Keratinocyte (primary cell): ENCODE measurements at regions not wholly inside any gene's neighbourhood (a gene's known extent, or its start where the extent isn't known, plus 50 kb on each side); places are given as distances from the start of the nearest gene placed in this dataset.

Experiments
- DNase-seq: peaks from one replicate; pipeline ENCODE4 v3.0.0-alpha.2; 2011; ENCODE audit warnings: low read depth, missing footprints, low spot score
- FAIRE-seq: peaks from 2 replicates; lab custom pipeline; 2011; peaks lifted over from hg19 to GRCh38; lab: Jason Lieb, UNC
- H2AFZ ChIP-seq: 2 replicates; pipeline ENCODE4 v1.6.0; 2012; ENCODE audit warnings: low read length, control low read depth, inconsistent platforms; ENCODE audit not compliant: control insufficient read depth
- H3K27ac ChIP-seq: 2 replicates; pipeline ENCODE4 v1.5.1; 2011; ENCODE audit warnings: low read length; ENCODE audit not compliant: control insufficient read depth, insufficient read depth
- H3K27me3 ChIP-seq: 3 replicates; pipeline ENCODE4 v1.6.0; 2011; ENCODE audit warnings: low read length; ENCODE audit not compliant: control insufficient read depth, insufficient read depth; ENCODE audit errors: extremely low read depth
- H3K36me3 ChIP-seq, 2 experiments: 2 replicates in 1 of 2; 3 replicates in 1 of 2; pipeline ENCODE4 v1.5.1; 2011; ENCODE audit warnings: low read length in 2 of 2, mild to moderate bottlenecking in 1 of 2; ENCODE audit not compliant: control insufficient read depth in 2 of 2, insufficient read depth in 2 of 2; ENCODE audit errors: extremely low read depth in 1 of 2
- H3K4me1 ChIP-seq: 3 replicates; pipeline ENCODE4 v1.5.1; 2011; ENCODE audit warnings: low read length; ENCODE audit not compliant: control insufficient read depth, insufficient read depth; ENCODE audit errors: extremely low read depth
- H3K4me2 ChIP-seq: 3 replicates; pipeline ENCODE4 v1.6.0; 2011; ENCODE audit warnings: low read depth, low read length; ENCODE audit not compliant: control insufficient read depth, insufficient read depth; ENCODE audit errors: extremely low read depth
- H3K4me3 ChIP-seq, 3 experiments: fragments of 200-600 bp in 1 of 3; sonication (generic) in 1 of 3; 2 replicates in 2 of 3; 3 replicates in 1 of 3; pipeline ENCODE4 v1.5.1; 2011 to 2016; ENCODE audit warnings: low read length in 3 of 3, mild to moderate bottlenecking in 3 of 3, control low read depth in 2 of 3, inconsistent platforms in 1 of 3, low read depth in 1 of 3, mixed read lengths in 1 of 3, mixed run types in 1 of 3, moderate library complexity in 1 of 3; ENCODE audit not compliant: control insufficient read depth in 2 of 3, insufficient read depth in 2 of 3; ENCODE audit errors: extremely low read depth in 1 of 3
- H3K79me2 ChIP-seq: 2 replicates; pipeline ENCODE4 v1.6.0; 2012; ENCODE audit warnings: low read length; ENCODE audit not compliant: control insufficient read depth, insufficient read depth
- H3K9ac ChIP-seq: 3 replicates; pipeline ENCODE4 v1.6.0; 2011; ENCODE audit warnings: low read length; ENCODE audit not compliant: control insufficient read depth, insufficient read depth; ENCODE audit errors: extremely low read depth
- H3K9me1 ChIP-seq: 3 replicates; pipeline ENCODE4 v1.6.0; 2011; ENCODE audit warnings: low read length; ENCODE audit not compliant: control insufficient read depth, insufficient read depth; ENCODE audit errors: extremely low read depth
- H3K9me3 ChIP-seq: 2 replicates; pipeline ENCODE4 v1.5.1; 2012; ENCODE audit warnings: low read depth, low read length; ENCODE audit not compliant: control insufficient read depth
- H4K20me1 ChIP-seq: 3 replicates; pipeline ENCODE4 v1.6.0; 2011; ENCODE audit warnings: low read length; ENCODE audit not compliant: control insufficient read depth, insufficient read depth; ENCODE audit errors: extremely low read depth
- EZH2 ChIP-seq: IDR thresholded peaks from one replicate; pipeline ENCODE4 v1.6.1; 2012; ENCODE audit warnings: inconsistent platforms, mild to moderate bottlenecking, low read length, moderate library complexity
- dilution Hi-C: fragments of 300-500 bp; cut with MboI; formaldehyde crosslinking; loops from one replicate; pipeline ENCODE4 v1.7.0; 2020; ENCODE audit warnings: low sequenced_read_pairs; ENCODE audit not compliant: extremely low pct_ligation_motif_present
- TF ChIP-seq, protein P1 (sequence below), 3 experiments: IDR thresholded peaks in 1 of 3; conservative IDR thresholded peaks in 1 of 3; optimal IDR thresholded peaks in 1 of 3; 2 replicates in 2 of 3; 3 replicates in 1 of 3; pipeline versions ENCODE3 to v1.5.1; 2011; ENCODE audit warnings: low read length in 3 of 3, mild to moderate bottlenecking in 3 of 3, moderate library complexity in 2 of 3, control low read depth in 1 of 3, inconsistent platforms in 1 of 3; ENCODE audit not compliant: insufficient read depth in 2 of 3; ENCODE audit errors: extremely low read depth in 1 of 3

DNA sequence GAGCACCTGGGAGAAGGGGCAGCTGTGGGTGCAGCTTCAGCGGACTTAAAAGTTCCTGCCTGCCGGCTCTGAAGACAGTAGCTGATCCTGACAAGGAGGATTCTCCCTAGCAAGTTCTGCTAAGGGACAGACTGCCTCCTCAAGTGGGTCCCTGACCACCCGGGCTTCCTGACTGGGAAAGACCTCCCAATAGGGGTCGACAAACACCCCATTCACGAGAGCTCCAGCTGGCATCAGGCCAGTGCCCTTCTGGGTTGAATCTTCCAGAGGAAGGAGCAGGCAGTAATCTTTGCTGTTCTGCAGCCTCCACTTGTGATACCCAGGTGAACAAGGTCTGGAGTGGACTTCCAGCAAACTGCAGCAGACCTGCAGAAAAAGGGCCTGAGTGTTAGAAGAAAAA lies 632.9 kb downstream of the CCDC85A start:
- Histone ChIP-seq H3K36me3 (no peaks in the 10 kb centered on the region), H3K27me3 (no peaks in the 10 kb centered on the region), H3K4me2 (no peak overlapping the region), H2AFZ (no peak overlapping the region), H3K9ac (no peak overlapping the region), H3K79me2 (no peaks in the 10 kb centered on the region), H3K9me1 (no peaks in the 10 kb centered on the region), H3K9me3 (no peaks in the 10 kb centered on the region), H3K4me1 (peaks cover 5% of the 10 kb centered on the region), H4K20me1 (no peaks in the 10 kb centered on the region), H3K27ac (no peak overlapping the region), H3K4me3 (no peak overlapping the region)
- FAIRE-seq (no peak), DNase-seq (no peak)
- dilution Hi-C loops, result no loop called here
- TF ChIP-seq, protein P1, sequence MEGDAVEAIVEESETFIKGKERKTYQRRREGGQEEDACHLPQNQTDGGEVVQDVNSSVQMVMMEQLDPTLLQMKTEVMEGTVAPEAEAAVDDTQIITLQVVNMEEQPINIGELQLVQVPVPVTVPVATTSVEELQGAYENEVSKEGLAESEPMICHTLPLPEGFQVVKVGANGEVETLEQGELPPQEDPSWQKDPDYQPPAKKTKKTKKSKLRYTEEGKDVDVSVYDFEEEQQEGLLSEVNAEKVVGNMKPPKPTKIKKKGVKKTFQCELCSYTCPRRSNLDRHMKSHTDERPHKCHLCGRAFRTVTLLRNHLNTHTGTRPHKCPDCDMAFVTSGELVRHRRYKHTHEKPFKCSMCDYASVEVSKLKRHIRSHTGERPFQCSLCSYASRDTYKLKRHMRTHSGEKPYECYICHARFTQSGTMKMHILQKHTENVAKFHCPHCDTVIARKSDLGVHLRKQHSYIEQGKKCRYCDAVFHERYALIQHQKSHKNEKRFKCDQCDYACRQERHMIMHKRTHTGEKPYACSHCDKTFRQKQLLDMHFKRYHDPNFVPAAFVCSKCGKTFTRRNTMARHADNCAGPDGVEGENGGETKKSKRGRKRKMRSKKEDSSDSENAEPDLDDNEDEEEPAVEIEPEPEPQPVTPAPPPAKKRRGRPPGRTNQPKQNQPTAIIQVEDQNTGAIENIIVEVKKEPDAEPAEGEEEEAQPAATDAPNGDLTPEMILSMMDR (optimal IDR thresholded peaks at IDR 0.05 in 1 of 3, IDR thresholded peaks at IDR 0.05 in 1 of 3, conservative IDR thresholded peaks at IDR 0.05 in 1 of 3; ENCODE audit: extremely low read depth in 1 of 3, insufficient read depth in 2 of 3, low read length in 3 of 3), result no peak
- no peak for TF ChIP-seq EZH2

DNA sequence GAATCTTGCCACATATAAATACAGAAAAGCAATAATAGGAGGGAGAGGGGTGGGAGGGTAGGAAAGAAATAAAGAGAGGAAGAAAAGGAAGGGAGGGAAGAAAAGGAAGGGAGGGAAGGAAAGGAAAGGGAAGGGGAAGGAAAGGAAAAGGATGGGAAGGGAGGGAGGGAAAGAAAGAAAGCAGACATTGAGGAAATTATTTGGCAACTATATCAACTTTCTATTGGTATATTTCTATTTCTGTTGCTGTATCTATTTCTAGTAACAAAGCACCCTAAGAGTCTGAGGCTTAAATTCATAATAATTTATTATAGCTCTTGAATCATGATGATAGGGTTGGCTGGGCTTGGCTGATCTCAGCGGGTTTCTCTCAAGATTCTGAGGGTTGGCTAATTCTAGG lies 648.0 kb downstream of the CCDC85A start:
- dilution Hi-C loops, result no loop called here
- no peaks in the 10 kb centered on the region for H3K9me1 ChIP-seq
- no peak for TF ChIP-seq EZH2
- TF ChIP-seq, protein P1 (optimal IDR thresholded peaks at IDR 0.05 in 1 of 3, IDR thresholded peaks at IDR 0.05 in 1 of 3, conservative IDR thresholded peaks at IDR 0.05 in 1 of 3; ENCODE audit: extremely low read depth in 1 of 3, insufficient read depth in 2 of 3, low read length in 3 of 3), result no peak
- no peaks in the 10 kb centered on the region for H4K20me1 ChIP-seq
- H2AFZ ChIP-seq, result no peak overlapping the region
- no peaks in the 10 kb centered on the region for H3K9me3 ChIP-seq
- H3K27me3 ChIP-seq, result no peaks in the 10 kb centered on the region
- H3K79me2 ChIP-seq, result no peaks in the 10 kb centered on the region
- H3K9ac ChIP-seq, result no peak overlapping the region
- DNase-seq (no peak), FAIRE-seq (no peak)
- no peaks in the 10 kb centered on the region for H3K4me1 ChIP-seq
- no peak overlapping the region for H3K27ac ChIP-seq
- no peaks in the 10 kb centered on the region for H3K36me3 ChIP-seq
- no peak overlapping the region for H3K4me3 ChIP-seq
- H3K4me2 ChIP-seq, result no peak overlapping the region
